ENCODE measurements at regions not wholly inside any gene's neighbourhood (a gene's known extent, or its start where the extent isn't known, plus 50 kb on each side); places are given as distances from the start of the nearest gene placed in this dataset.

GRCh38 chr4:79213010-79213409 is 112.9 kb downstream of the NAA11 start:
- no peak for TF ChIP-seq POLR2AphosphoS5 (IDR thresholded peaks at IDR 0.05; ENCODE audit: low read depth, low read length)
- TF ChIP-seq POLR2A (IDR thresholded peaks at IDR 0.05; ENCODE audit: low read depth, low read length): no peak
- TF ChIP-seq TAF1 (IDR thresholded peaks at IDR 0.05; ENCODE audit: borderline replicate concordance, low read depth, low read length): no peak
- FAIRE-seq (no peak), DNase-seq (ENCODE audit: insufficient read length) (no peak)

GRCh38 chr4:79212311-79212710 is 113.5 kb downstream of the NAA11 start:
- FAIRE-seq (no peak), DNase-seq (ENCODE audit: insufficient read length) (no peak)
- TF ChIP-seq TAF1 (IDR thresholded peaks at IDR 0.05; ENCODE audit: borderline replicate concordance, low read depth, low read length) (no peak), POLR2AphosphoS5 (IDR thresholded peaks at IDR 0.05; ENCODE audit: low read depth, low read length) (no peak), POLR2A (IDR thresholded peaks at IDR 0.05; ENCODE audit: low read depth, low read length) (no peak)

- no peak for FAIRE-seq
- TF ChIP-seq TAF1 (IDR thresholded peaks at IDR 0.05; ENCODE audit: borderline replicate concordance, low read depth, low read length) (no peak), POLR2A (IDR thresholded peaks at IDR 0.05; ENCODE audit: low read depth, low read length) (no peak), POLR2AphosphoS5 (IDR thresholded peaks at IDR 0.05; ENCODE audit: low read depth, low read length) (no peak)
- DNase-seq (ENCODE audit: insufficient read length): no peak
Measured at GRCh38 chr4:79211490-79211889, 114.4 kb downstream of the NAA11 start.

GRCh38 chr4:79210636-79211049 is 115.2 kb downstream of the NAA11 start:
- TF ChIP-seq TAF1 (IDR thresholded peaks at IDR 0.05; ENCODE audit: borderline replicate concordance, low read depth, low read length) (no peak), POLR2AphosphoS5 (IDR thresholded peaks at IDR 0.05; ENCODE audit: low read depth, low read length) (no peak)
- no peak for FAIRE-seq

GRCh38 chr4:79209822-79210635 is 115.8 kb downstream of the NAA11 start:
- TF ChIP-seq POLR2AphosphoS5 (IDR thresholded peaks at IDR 0.05; ENCODE audit: low read depth, low read length): no peak
- no peak for FAIRE-seq
- no peak for DNase-seq (ENCODE audit: insufficient read length)

More at GRCh38 chr4:79210636-79211049, 115.2 kb downstream of the NAA11 start:
- DNase-seq (ENCODE audit: insufficient read length): no peak

GRCh38 chr4:79209081-79209480 is 116.8 kb downstream of the NAA11 start:
- TF ChIP-seq POLR2A (IDR thresholded peaks at IDR 0.05; ENCODE audit: low read depth, low read length) (no peak), POLR2AphosphoS5 (IDR thresholded peaks at IDR 0.05; ENCODE audit: low read depth, low read length) (no peak), TAF1 (IDR thresholded peaks at IDR 0.05; ENCODE audit: borderline replicate concordance, low read depth, low read length) (no peak)
- DNase-seq (ENCODE audit: insufficient read length) (no peak), FAIRE-seq (no peak)

- TF ChIP-seq POLR2A (IDR thresholded peaks at IDR 0.05; ENCODE audit: low read depth, low read length) (no peak), POLR2AphosphoS5 (IDR thresholded peaks at IDR 0.05; ENCODE audit: low read depth, low read length) (no peak), TAF1 (IDR thresholded peaks at IDR 0.05; ENCODE audit: borderline replicate concordance, low read depth, low read length) (no peak)
- no peak for FAIRE-seq
- no peak for DNase-seq (ENCODE audit: insufficient read length)
Measured at GRCh38 chr4:79207281-79207680, 118.6 kb downstream of the NAA11 start.

GRCh38 chr4:79206660-79207059 is 119.2 kb downstream of the NAA11 start:
- FAIRE-seq: no peak

GRCh38 chr4:79205121-79205520 is 120.7 kb downstream of the NAA11 start:
- FAIRE-seq (no peak), DNase-seq (ENCODE audit: insufficient read length) (no peak)
- TF ChIP-seq POLR2AphosphoS5 (IDR thresholded peaks at IDR 0.05; ENCODE audit: low read depth, low read length): no peak
- TF ChIP-seq POLR2A (IDR thresholded peaks at IDR 0.05; ENCODE audit: low read depth, low read length): no peak
- TF ChIP-seq TAF1 (IDR thresholded peaks at IDR 0.05; ENCODE audit: borderline replicate concordance, low read depth, low read length): no peak

More at GRCh38 chr4:79206660-79207059, 119.2 kb downstream of the NAA11 start:
- DNase-seq (ENCODE audit: insufficient read length): no peak
- TF ChIP-seq POLR2A (IDR thresholded peaks at IDR 0.05; ENCODE audit: low read depth, low read length) (no peak), TAF1 (IDR thresholded peaks at IDR 0.05; ENCODE audit: borderline replicate concordance, low read depth, low read length) (no peak), POLR2AphosphoS5 (IDR thresholded peaks at IDR 0.05; ENCODE audit: low read depth, low read length) (no peak)

- FAIRE-seq (no peak), DNase-seq (ENCODE audit: insufficient read length) (no peak)
- no peak for TF ChIP-seq POLR2A (IDR thresholded peaks at IDR 0.05; ENCODE audit: low read depth, low read length)
- no peak for TF ChIP-seq TAF1 (IDR thresholded peaks at IDR 0.05; ENCODE audit: borderline replicate concordance, low read depth, low read length)
- no peak for TF ChIP-seq POLR2AphosphoS5 (IDR thresholded peaks at IDR 0.05; ENCODE audit: low read depth, low read length)
Measured at GRCh38 chr4:79201971-79202370, 123.9 kb downstream of the NAA11 start.

GRCh38 chr4:79199743-79200142 is 126.1 kb downstream of the NAA11 start:
- FAIRE-seq (no peak), DNase-seq (ENCODE audit: insufficient read length) (no peak)
- TF ChIP-seq POLR2A (IDR thresholded peaks at IDR 0.05; ENCODE audit: low read depth, low read length) (no peak), TAF1 (IDR thresholded peaks at IDR 0.05; ENCODE audit: borderline replicate concordance, low read depth, low read length) (no peak), POLR2AphosphoS5 (IDR thresholded peaks at IDR 0.05; ENCODE audit: low read depth, low read length) (no peak)

GRCh38 chr4:79198951-79199587 is 126.8 kb downstream of the NAA11 start:
- DNase-seq (ENCODE audit: insufficient read length) (no peak), FAIRE-seq (no peak)

More at GRCh38 chr4:79198951-79199587, 126.8 kb downstream of the NAA11 start:
- TF ChIP-seq TAF1 (IDR thresholded peaks at IDR 0.05; ENCODE audit: borderline replicate concordance, low read depth, low read length): no peak
